AG09319 (cell line): ENCODE measurements at regions not wholly inside any gene's neighbourhood (a gene's known extent, or its start where the extent isn't known, plus 50 kb on each side); places are given as distances from the start of the nearest gene placed in this dataset.

Source experiments
- DNase-seq: peaks from one replicate; pipeline ENCODE4 v3.0.0-alpha.2; 2010; ENCODE audit warnings: low read depth; ENCODE audit errors: extremely low read depth
- CTCF ChIP-seq: IDR thresholded peaks from 2 replicates; pipeline ENCODE4 v1.5.1; 2011; ENCODE audit warnings: low read depth, mild to moderate bottlenecking, inconsistent platforms, low read length, moderate library complexity

DNA sequence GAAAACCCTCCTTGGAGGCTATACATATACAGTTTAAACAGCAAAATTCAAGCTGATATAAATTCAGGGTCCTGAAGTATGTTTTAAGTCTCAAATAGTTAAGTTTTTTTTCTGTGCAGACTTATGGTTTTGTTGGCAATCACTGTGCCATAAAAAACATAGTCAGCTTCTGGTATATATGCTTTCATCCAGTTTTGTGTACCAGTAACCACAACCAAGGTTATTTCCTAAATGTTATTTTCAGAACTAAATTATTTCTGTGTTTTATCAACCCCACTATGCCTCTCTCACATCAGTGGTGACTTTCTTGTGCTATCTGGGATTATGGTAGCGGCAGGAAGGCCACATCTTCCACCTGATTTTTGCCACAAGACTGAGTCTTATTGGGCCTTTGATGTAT is 107.7 kb upstream of the SMARCA2 start:
- DNase-seq, result no peak
- no peak for TF ChIP-seq CTCF

GRCh38 chr9:1909322-1909721 is 105.8 kb upstream of the SMARCA2 start:
- DNase-seq, result no peak
- no peak for TF ChIP-seq CTCF

DNA sequence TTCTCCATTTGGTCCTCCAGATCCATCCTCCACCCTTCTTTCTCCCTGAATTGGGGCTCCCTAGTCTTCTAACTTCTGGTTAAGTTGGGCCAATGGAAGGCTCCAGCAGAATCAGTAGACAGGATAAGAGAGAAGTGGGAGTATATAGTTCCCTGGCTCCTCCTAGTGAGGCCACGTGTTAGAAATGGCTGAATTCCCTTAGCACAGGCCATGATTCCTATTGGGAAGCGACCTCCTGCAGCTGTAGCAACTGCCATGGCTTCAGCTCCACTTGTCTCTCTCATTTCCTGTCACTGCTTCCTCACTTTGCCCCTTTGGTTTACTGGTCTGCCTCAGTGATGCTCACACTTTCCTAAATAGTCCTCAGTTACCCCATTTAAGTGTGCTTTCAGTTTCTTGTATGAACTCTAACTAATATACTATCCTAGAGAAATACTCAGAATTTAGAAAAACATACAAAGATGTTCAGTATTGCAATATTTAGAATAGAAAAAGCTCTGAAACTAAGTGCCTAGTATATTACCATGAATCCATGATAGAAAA is 104.8 kb upstream of the SMARCA2 start:
- DNase-seq, result no peak

DNA sequence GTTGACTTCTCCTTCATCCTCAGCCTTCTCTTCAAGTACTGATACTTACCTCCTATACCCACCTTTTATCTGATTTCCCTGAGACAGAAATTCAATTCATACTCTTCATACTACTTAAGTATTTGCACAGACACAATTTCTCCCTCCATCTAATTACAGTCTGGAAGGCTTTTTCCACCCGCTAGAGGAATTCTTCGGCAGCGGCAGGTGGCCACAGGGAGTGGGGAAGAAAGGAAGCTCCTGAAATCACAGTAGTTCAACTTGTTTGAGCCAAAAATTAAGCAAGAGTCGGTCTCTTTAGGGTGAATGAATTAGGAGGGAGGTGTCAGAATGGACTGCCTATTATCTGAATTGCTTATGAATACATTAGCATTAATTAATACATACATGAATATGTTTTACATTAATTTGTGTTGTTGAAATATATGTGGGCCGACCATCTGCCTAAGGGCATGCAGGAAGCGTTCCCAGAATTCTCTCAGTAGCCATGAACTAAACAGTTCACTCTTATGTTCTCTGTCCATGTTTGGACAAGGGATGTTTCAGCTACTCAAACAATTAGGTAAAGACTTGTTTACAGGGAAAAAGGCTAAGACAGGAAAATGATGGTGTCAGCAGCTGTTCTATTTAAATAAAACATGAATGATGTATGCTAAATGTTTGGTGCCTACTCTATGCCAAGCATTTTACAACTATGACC is 101.4 kb upstream of the SMARCA2 start:
- TF ChIP-seq CTCF, result no peak
- DNase-seq, result no peak

More for the DNA sequence above, 104.8 kb upstream of the SMARCA2 start:
- TF ChIP-seq CTCF, result no peak

DNA sequence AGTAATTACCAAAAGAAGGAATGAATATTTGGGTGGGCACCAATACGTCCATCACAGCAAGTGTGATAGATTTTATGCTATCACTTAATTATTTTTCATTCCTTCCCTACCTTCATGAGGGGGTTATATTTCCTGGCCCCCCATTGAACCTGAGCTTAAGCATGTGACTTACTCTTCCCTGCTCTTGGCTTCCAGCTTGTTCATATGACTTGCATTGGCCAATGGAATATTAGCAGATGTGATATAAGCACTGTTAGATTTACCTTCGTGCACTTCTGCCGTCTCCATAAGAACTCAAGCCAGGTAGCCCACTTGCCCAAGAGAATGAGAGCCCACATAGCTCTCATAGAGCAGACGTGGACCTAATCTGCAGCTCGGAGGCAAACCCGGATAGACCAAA is 99.1 kb upstream of the SMARCA2 start:
- TF ChIP-seq CTCF, result no peak
- DNase-seq, result no peak

DNA sequence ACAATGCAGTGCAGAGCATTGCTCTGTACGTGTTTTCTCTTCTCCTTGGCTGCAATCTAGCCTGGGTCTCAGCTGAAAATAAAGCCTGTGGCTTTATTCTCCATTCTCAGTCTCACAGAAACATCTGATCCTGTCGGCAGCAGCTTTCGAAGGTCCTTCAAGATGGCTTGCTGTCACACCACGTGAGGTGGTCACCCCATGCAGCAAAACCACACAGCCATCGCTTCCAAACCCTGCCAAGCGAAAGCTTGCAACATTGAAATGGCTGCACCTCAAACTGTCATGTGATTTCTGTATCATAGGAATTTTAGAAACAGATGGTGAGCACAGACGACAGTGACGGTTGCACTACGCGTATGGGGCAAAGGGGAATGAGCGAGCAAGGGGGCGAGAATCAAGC is 98.5 kb upstream of the SMARCA2 start:
- DNase-seq, result no peak
- TF ChIP-seq CTCF, result no peak

- DNase-seq, result no peak
- TF ChIP-seq CTCF, result no peak
These were observed 97.7 kb upstream of the SMARCA2 start for GRCh38 chr9:1917396-1917935.
